GM12878 (cell line): ENCODE measurements at regions not wholly inside any gene's neighbourhood (a gene's known extent, or its start where the extent isn't known, plus 50 kb on each side); places are given as distances from the start of the nearest gene placed in this dataset.

Experiments
- ATAC-seq: fragments of 200-7000 bp; cut with Tn5 transposase; 3 replicates; pipeline ENCODE4 v1.9.1; 2020; ENCODE audit warnings: mild to moderate bottlenecking, moderate library complexity
- BruUV-seq: library from RNA; stranded (reverse); fragments of 400-500 nt; replicated peaks from 2 replicates; lab custom pipeline; 2021; lab: Mats Ljungman, UMichigan
- CTCF ChIA-PET: fragments of 300-600 bp; sonication (Branson Sonifier 250); formaldehyde crosslinking; extraction: SDS; loops from one replicate; lab custom pipeline; 2021; ENCODE audit warnings: inconsistent platforms; lab: Yijun Ruan, JAX
- POLR2A ChIA-PET: fragments of 350-600 bp; formaldehyde crosslinking; extraction: SDS; loops from one replicate; lab custom pipeline; 2021; ENCODE audit warnings: inconsistent platforms; lab: Charles Lee
- RAD21 ChIA-PET: fragments of 300-600 bp; sonication (Branson Sonifier 250); formaldehyde crosslinking; loops from one replicate; lab custom pipeline; 2023; ENCODE audit warnings: antibody characterized with exemption; ENCODE audit not compliant: unreplicated experiment; lab: Charles Lee
- SMC1A ChIA-PET: fragments of 300-600 bp; sonication (Branson Sonifier 250); formaldehyde crosslinking; loops from one replicate; lab custom pipeline; 2023; ENCODE audit not compliant: unreplicated experiment, uncharacterized antibody; lab: Charles Lee
- DNase-seq: peaks from one replicate; pipeline ENCODE4 v3.0.0-alpha.2; 2011; ENCODE audit warnings: low read depth, low spot score
- FAIRE-seq: peaks from 3 replicates; lab custom pipeline; 2011; peaks lifted over from hg19 to GRCh38; lab: Jason Lieb, UNC
- H2AFZ ChIP-seq: 2 replicates; pipeline ENCODE4 v1.6.0; 2011; ENCODE audit warnings: low read depth, low read length, control low read depth; ENCODE audit not compliant: control insufficient read depth
- H3K27ac ChIP-seq: 2 replicates; pipeline ENCODE4 v1.5.1; 2011; ENCODE audit warnings: control low read depth; ENCODE audit not compliant: control insufficient read depth, insufficient read depth
- H3K27me3 ChIP-seq, 2 experiments: replicated peaks in 1 of 2; 2 replicates each; pipeline versions ENCODE4 v1.6.0 to v1.6.1; 2011; ENCODE audit warnings: low read length in 1 of 2; ENCODE audit not compliant: control insufficient read depth in 2 of 2, insufficient read depth in 2 of 2
- H3K36me3 ChIP-seq, 2 experiments: 2 replicates each; pipeline ENCODE4 v1.5.1; 2011; ENCODE audit warnings: low read length in 1 of 2; ENCODE audit not compliant: control insufficient read depth in 2 of 2, insufficient read depth in 2 of 2
- H3K4me1 ChIP-seq: 2 replicates; pipeline ENCODE4 v1.6.1; 2011; ENCODE audit warnings: mild to moderate bottlenecking, low read length, moderate library complexity, mixed read lengths; ENCODE audit not compliant: control insufficient read depth, insufficient read depth
- H3K4me2 ChIP-seq: 2 replicates; pipeline ENCODE4 v1.6.0; 2011; ENCODE audit warnings: control low read depth; ENCODE audit not compliant: control insufficient read depth, insufficient read depth
- H3K4me3 ChIP-seq: fragments of 200-600 bp; sonication (generic); 2 replicates; pipeline ENCODE4 v1.5.1; 2016
- H3K79me2 ChIP-seq: 2 replicates; pipeline ENCODE4 v1.6.0; 2011; ENCODE audit warnings: low read length; ENCODE audit not compliant: control insufficient read depth, insufficient read depth
- H3K9ac ChIP-seq: 2 replicates; pipeline ENCODE4 v1.8.0; 2011; ENCODE audit warnings: low read length, control low read depth, mixed read lengths; ENCODE audit not compliant: control insufficient read depth, insufficient read depth
- H3K9me3 ChIP-seq: replicated peaks from 3 replicates; pipeline ENCODE4 v1.5.1; 2011; ENCODE audit warnings: mild to moderate bottlenecking, low read length; ENCODE audit not compliant: control insufficient read depth, insufficient read depth
- H4K20me1 ChIP-seq: 2 replicates; pipeline ENCODE4 v1.6.0; 2011; ENCODE audit not compliant: control insufficient read depth, insufficient read depth
- BCL11A ChIP-seq: IDR thresholded peaks from 2 replicates; pipeline ENCODE4 v1.6.1; 2011; ENCODE audit warnings: low read depth, low read length
- BHLHE40 ChIP-seq, 2 experiments: fragments of 450-650 bp in 1 of 2; IDR thresholded peaks; 2 replicates each; pipeline ENCODE4 v1.6.1; 2011 to 2017; ENCODE audit warnings: low read depth in 2 of 2, borderline replicate concordance in 1 of 2, improper control_type of control experiment in 1 of 2, low read length in 1 of 2, mild to moderate bottlenecking in 1 of 2
- CREB1 ChIP-seq: IDR thresholded peaks from 2 replicates; pipeline ENCODE4 v1.6.1; 2012; ENCODE audit warnings: low read depth, mild to moderate bottlenecking, inconsistent platforms
- EGR1 ChIP-seq, 2 experiments: IDR thresholded peaks; 1 replicate in 1 of 2; 2 replicates in 1 of 2; pipeline ENCODE4 v1.6.1; 2011 to 2012; ENCODE audit warnings: low read depth in 2 of 2, low read length in 2 of 2, borderline replicate concordance in 1 of 2, mild to moderate bottlenecking in 1 of 2, moderate library complexity in 1 of 2
- HCFC1 ChIP-seq: fragments of 150-350 bp; IDR thresholded peaks from 2 replicates; pipeline ENCODE4 v1.6.1; 2014; ENCODE audit warnings: low read length
- POLR2AphosphoS5 ChIP-seq: IDR thresholded peaks from 2 replicates; pipeline ENCODE4 v1.6.1; 2011; ENCODE audit warnings: mild to moderate bottlenecking, low read length, inconsistent platforms
- RAD21 ChIP-seq: IDR thresholded peaks from 2 replicates; pipeline ENCODE4 v1.6.1; 2011; ENCODE audit warnings: mild to moderate bottlenecking, low read depth, low read length, moderate library complexity; ENCODE audit not compliant: insufficient read depth
- RAD51 ChIP-seq: fragments of 450-650 bp; IDR thresholded peaks from 2 replicates; pipeline ENCODE4 v1.6.1; 2016; ENCODE audit warnings: moderate library complexity, mild to moderate bottlenecking, inconsistent platforms
- SUPT20H ChIP-seq: IDR thresholded peaks from 2 replicates; pipeline ENCODE4 v1.6.1; 2011; ENCODE audit warnings: low read depth, mild to moderate bottlenecking, low read length, moderate library complexity, borderline replicate concordance; ENCODE audit not compliant: control insufficient read depth
- ZBTB11 ChIP-seq: fragments of 450-650 bp; formaldehyde crosslinking; IDR thresholded peaks from 2 replicates; pipeline ENCODE4 v1.5.0; 2022; ENCODE audit warnings: mild to moderate bottlenecking, missing genetic modification characterization
- WGBS: methylation state at CpG from one replicate; pipeline ENCODE4 v1.1.6; 2016; ENCODE audit warnings: low lambda C conversion rate; ENCODE audit not compliant: insufficient replicate concordance, insufficient coverage; ENCODE audit errors: missing lambda C conversion rate; 5-methylcytosine and 5-hydroxymethylcytosine counted together
- in situ Hi-C: fragments of 300-500 bp; cut with MboI; formaldehyde crosslinking; loops from 9 replicates; pipeline ENCODE4 v1.14.3; 2018; ENCODE audit warnings: mixed read lengths
- intact Hi-C: fragments of 100-400 bp; cut with micrococcal nuclease; formaldehyde crosslinking; loops from one replicate; pipeline ENCODE4 v1.14.2; 2022; ENCODE audit not compliant: unreplicated experiment
- TF ChIP-seq, protein P1 (sequence below): fragments of 450-650 bp; IDR thresholded peaks from 2 replicates; pipeline ENCODE4 v1.6.1; 2018; ENCODE audit warnings: borderline replicate concordance, mild to moderate bottlenecking; ENCODE audit not compliant: partially characterized antibody
- TF ChIP-seq, protein P2 (sequence below), 3 experiments: IDR thresholded peaks in 2 of 3; conservative IDR thresholded peaks in 1 of 3; 2 replicates each; pipeline ENCODE4 v1.5.1; 2011; ENCODE audit warnings: low read depth in 3 of 3, low read length in 3 of 3, mild to moderate bottlenecking in 3 of 3, control low read depth in 2 of 3, moderate library complexity in 2 of 3, inconsistent platforms in 1 of 3, mixed read lengths in 1 of 3; ENCODE audit not compliant: control insufficient read depth in 2 of 3, insufficient read depth in 1 of 3; ENCODE audit errors: extremely low read depth in 1 of 3

GRCh38 chrX:99933865-99934264 is 476.2 kb downstream of the PCDH19 start:
- no peaks in the 10 kb centered on the region for H3K36me3 ChIP-seq
- DNase-seq (no peak), ATAC-seq (no peak), FAIRE-seq (no peak)
- H3K4me3 ChIP-seq: no peak overlapping the region
- WGBS: 0% methylated on average over 1 of the region's 1 CpG
- BruUV-seq: no TSS peak
- ChIA-PET CTCF (no interaction called here), POLR2A (no interaction called here), SMC1A (no interaction called here), RAD21 (no interaction called here)
- no peak overlapping the region for H2AFZ ChIP-seq
- H3K9ac ChIP-seq: no peak overlapping the region
- no peaks in the 10 kb centered on the region for H3K9me3 ChIP-seq
- no peak for TF ChIP-seq BCL11A
- no peak for TF ChIP-seq POLR2AphosphoS5
- no peak for TF ChIP-seq SUPT20H
- TF ChIP-seq EGR1 (IDR thresholded peaks at IDR 0.05; ENCODE audit: borderline replicate concordance in 1 of 2, low read depth in 2 of 2, low read length in 2 of 2): no peak
- TF ChIP-seq CREB1: no peak
- no peak for TF ChIP-seq RAD21
- TF ChIP-seq, protein P1, sequence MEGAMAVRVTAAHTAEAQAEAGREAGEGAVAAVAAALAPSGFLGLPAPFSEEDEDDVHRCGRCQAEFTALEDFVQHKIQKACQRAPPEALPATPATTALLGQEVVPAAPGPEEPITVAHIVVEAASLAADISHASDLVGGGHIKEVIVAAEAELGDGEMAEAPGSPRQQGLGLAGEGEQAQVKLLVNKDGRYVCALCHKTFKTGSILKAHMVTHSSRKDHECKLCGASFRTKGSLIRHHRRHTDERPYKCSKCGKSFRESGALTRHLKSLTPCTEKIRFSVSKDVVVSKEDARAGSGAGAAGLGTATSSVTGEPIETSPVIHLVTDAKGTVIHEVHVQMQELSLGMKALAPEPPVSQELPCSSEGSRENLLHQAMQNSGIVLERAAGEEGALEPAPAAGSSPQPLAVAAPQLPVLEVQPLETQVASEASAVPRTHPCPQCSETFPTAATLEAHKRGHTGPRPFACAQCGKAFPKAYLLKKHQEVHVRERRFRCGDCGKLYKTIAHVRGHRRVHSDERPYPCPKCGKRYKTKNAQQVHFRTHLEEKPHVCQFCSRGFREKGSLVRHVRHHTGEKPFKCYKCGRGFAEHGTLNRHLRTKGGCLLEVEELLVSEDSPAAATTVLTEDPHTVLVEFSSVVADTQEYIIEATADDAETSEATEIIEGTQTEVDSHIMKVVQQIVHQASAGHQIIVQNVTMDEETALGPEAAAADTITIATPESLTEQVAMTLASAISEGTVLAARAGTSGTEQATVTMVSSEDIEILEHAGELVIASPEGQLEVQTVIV: no peak
- TF ChIP-seq, protein P2, sequence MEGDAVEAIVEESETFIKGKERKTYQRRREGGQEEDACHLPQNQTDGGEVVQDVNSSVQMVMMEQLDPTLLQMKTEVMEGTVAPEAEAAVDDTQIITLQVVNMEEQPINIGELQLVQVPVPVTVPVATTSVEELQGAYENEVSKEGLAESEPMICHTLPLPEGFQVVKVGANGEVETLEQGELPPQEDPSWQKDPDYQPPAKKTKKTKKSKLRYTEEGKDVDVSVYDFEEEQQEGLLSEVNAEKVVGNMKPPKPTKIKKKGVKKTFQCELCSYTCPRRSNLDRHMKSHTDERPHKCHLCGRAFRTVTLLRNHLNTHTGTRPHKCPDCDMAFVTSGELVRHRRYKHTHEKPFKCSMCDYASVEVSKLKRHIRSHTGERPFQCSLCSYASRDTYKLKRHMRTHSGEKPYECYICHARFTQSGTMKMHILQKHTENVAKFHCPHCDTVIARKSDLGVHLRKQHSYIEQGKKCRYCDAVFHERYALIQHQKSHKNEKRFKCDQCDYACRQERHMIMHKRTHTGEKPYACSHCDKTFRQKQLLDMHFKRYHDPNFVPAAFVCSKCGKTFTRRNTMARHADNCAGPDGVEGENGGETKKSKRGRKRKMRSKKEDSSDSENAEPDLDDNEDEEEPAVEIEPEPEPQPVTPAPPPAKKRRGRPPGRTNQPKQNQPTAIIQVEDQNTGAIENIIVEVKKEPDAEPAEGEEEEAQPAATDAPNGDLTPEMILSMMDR (IDR thresholded peaks at IDR 0.05 in 2 of 3, conservative IDR thresholded peaks at IDR 0.05 in 1 of 3; ENCODE audit: control insufficient read depth in 2 of 3, extremely low read depth in 1 of 3, insufficient read depth in 1 of 3, low read depth in 3 of 3, low read length in 3 of 3): no peak
- no peak for TF ChIP-seq RAD51
- TF ChIP-seq BHLHE40 (IDR thresholded peaks at IDR 0.05; ENCODE audit: borderline replicate concordance in 1 of 2, low read depth in 2 of 2, low read length in 1 of 2): no peak
- TF ChIP-seq ZBTB11 (CRISPR knock-in tag): no peak
- TF ChIP-seq HCFC1: no peak
- no peaks in the 10 kb centered on the region for H4K20me1 ChIP-seq
- H3K27ac ChIP-seq: no peak overlapping the region
- H3K4me2 ChIP-seq: no peak overlapping the region
- no peaks in the 10 kb centered on the region for H3K79me2 ChIP-seq
- no peaks in the 10 kb centered on the region for H3K4me1 ChIP-seq
- in situ Hi-C loops (no loop called here), intact Hi-C loops (no loop called here)
- no peaks in the 10 kb centered on the region for H3K27me3 ChIP-seq
